ENCODE measurements at regions not wholly inside any gene's neighbourhood (a gene's known extent, or its start where the extent isn't known, plus 50 kb on each side); places are given as distances from the start of the nearest gene placed in this dataset.

- Mint-ChIP-seq H3K36me3 (no peaks in the 10 kb centered on the region), H3K4me1 (peaks cover 6% of the 10 kb centered on the region), H3K4me3 (no peak overlapping the region), H3K27ac (no peak overlapping the region), H3K27me3 (ENCODE audit: low read depth) (peaks cover 6% of the 10 kb centered on the region), H3K9me3 (peaks cover 24% of the 10 kb centered on the region)
- no peak for DNase-seq (ENCODE audit: low spot score in 2 of 2, unreplicated experiment in 2 of 2)
- no peak for TF ChIP-seq CTCF (IDR thresholded peaks at IDR 0.05; ENCODE audit: unreplicated experiment)
These were observed 85.2 kb upstream of the CNR1 start for GRCh38 chr6:88251301-88251700.

- Mint-ChIP-seq H3K27me3 (ENCODE audit: low read depth) (peaks cover 6% of the 10 kb centered on the region), H3K9me3 (peaks cover 5% of the 10 kb centered on the region), H3K4me3 (no peak overlapping the region), H3K36me3 (no peaks in the 10 kb centered on the region), H3K27ac (no peak overlapping the region), H3K4me1 (peaks cover 6% of the 10 kb centered on the region)
- no peak for TF ChIP-seq CTCF (IDR thresholded peaks at IDR 0.05; ENCODE audit: unreplicated experiment)
- no peak for DNase-seq (ENCODE audit: low spot score in 2 of 2, unreplicated experiment in 2 of 2)
These were observed 82.7 kb upstream of the CNR1 start for GRCh38 chr6:88248709-88249321.

- DNase-seq (ENCODE audit: low spot score in 2 of 2, unreplicated experiment in 2 of 2): no peak
- TF ChIP-seq CTCF (IDR thresholded peaks at IDR 0.05; ENCODE audit: unreplicated experiment): no peak
- H3K36me3 Mint-ChIP-seq: no peaks in the 10 kb centered on the region
- H3K4me3 Mint-ChIP-seq: no peak overlapping the region
- peaks cover 6% of the 10 kb centered on the region for H3K4me1 Mint-ChIP-seq
- peaks cover 3% of the 10 kb centered on the region for H3K27me3 Mint-ChIP-seq (ENCODE audit: low read depth)
- H3K27ac Mint-ChIP-seq: no peak overlapping the region
- peaks cover 8% of the 10 kb centered on the region for H3K9me3 Mint-ChIP-seq
These were observed 80.5 kb upstream of the CNR1 start for GRCh38 chr6:88246654-88247053.

- no peak for DNase-seq (ENCODE audit: low spot score in 2 of 2, unreplicated experiment in 2 of 2)
- Mint-ChIP-seq H3K36me3 (no peaks in the 10 kb centered on the region), H3K27ac (no peak overlapping the region), H3K4me3 (no peak overlapping the region), H3K4me1 (peaks cover 6% of the 10 kb centered on the region), H3K9me3 (peaks cover 15% of the 10 kb centered on the region), H3K27me3 (ENCODE audit: low read depth) (no peaks in the 10 kb centered on the region)
- TF ChIP-seq CTCF (IDR thresholded peaks at IDR 0.05; ENCODE audit: unreplicated experiment): no peak
These were observed 78.6 kb upstream of the CNR1 start for GRCh38 chr6:88244721-88245120.

GRCh38 chr6:88238901-88239300, 72.8 kb upstream of the CNR1 start:
- no peaks in the 10 kb centered on the region for H3K36me3 Mint-ChIP-seq
- peaks cover 26% of the 10 kb centered on the region for H3K9me3 Mint-ChIP-seq
- H3K4me1 Mint-ChIP-seq: peaks cover 4% of the 10 kb centered on the region
- TF ChIP-seq CTCF (IDR thresholded peaks at IDR 0.05; ENCODE audit: unreplicated experiment): no peak
- no peak for DNase-seq (ENCODE audit: low spot score in 2 of 2, unreplicated experiment in 2 of 2)
- H3K27ac Mint-ChIP-seq: no peak overlapping the region
- H3K4me3 Mint-ChIP-seq: no peak overlapping the region
- H3K27me3 Mint-ChIP-seq (ENCODE audit: low read depth): no peaks in the 10 kb centered on the region

GRCh38 chr6:88238065-88238464, 71.9 kb upstream of the CNR1 start:
- no peak overlapping the region for H3K4me3 Mint-ChIP-seq
- peaks cover 4% of the 10 kb centered on the region for H3K4me1 Mint-ChIP-seq
- H3K27ac Mint-ChIP-seq: no peak overlapping the region
- no peaks in the 10 kb centered on the region for H3K36me3 Mint-ChIP-seq
- no peak for DNase-seq (ENCODE audit: low spot score in 2 of 2, unreplicated experiment in 2 of 2)
- no peaks in the 10 kb centered on the region for H3K27me3 Mint-ChIP-seq (ENCODE audit: low read depth)
- peak; percentile 14 for TF ChIP-seq CTCF (IDR thresholded peaks at IDR 0.05; ENCODE audit: unreplicated experiment)
- peaks cover 33% of the 10 kb centered on the region for H3K9me3 Mint-ChIP-seq

All from mesothelial cell of epicardium (in vitro differentiated cells).